Panc1 (cell line): ENCODE measurements at regions not wholly inside any gene's neighbourhood (a gene's known extent, or its start where the extent isn't known, plus 50 kb on each side); places are given as distances from the start of the nearest gene placed in this dataset.

ENCODE experiments used
- CTCF ChIP-seq: fragments of 450-650 bp; IDR thresholded peaks from 2 replicates; pipeline ENCODE4 v1.5.1; 2017; ENCODE audit warnings: mild to moderate bottlenecking
- POLR2AphosphoS5 ChIP-seq: IDR thresholded peaks from 2 replicates; pipeline ENCODE4 v1.6.1; 2012; ENCODE audit warnings: mild to moderate bottlenecking, low read depth, low read length, moderate library complexity

DNA sequence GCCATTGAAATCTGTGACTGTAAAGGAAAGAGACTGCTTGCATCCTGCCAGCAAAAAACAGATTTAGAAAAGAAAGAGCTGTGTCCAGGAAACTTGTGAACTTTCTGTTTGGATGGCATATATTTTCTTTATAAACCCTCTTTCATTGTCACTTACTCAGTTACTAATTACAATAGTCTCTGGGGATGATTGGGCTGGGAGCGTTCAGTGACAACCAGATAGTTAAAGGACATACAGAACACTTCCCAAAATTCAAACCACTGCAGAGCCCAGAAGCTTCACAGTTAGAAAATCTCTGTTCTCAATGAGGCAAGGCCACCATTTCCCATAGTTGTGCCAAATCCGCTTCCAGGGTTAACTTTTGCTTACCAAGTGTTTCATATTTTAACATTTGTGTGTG lies 98.6 kb upstream of the TAB2 start:
- TF ChIP-seq CTCF: no peak
- no peak for TF ChIP-seq POLR2AphosphoS5
